ENCODE measurements at regions not wholly inside any gene's neighbourhood (a gene's known extent, or its start where the extent isn't known, plus 50 kb on each side); places are given as distances from the start of the nearest gene placed in this dataset.

GRCh38 chr6:93073811-93074210, 345.5 kb downstream of the EPHA7 start:
- DNase-seq (ENCODE audit: low read depth in 1 of 2, low spot score in 1 of 2) = no peak
- FAIRE-seq = no peak
- no peaks in the 10 kb centered on the region for H3K4me1 ChIP-seq

DNA sequence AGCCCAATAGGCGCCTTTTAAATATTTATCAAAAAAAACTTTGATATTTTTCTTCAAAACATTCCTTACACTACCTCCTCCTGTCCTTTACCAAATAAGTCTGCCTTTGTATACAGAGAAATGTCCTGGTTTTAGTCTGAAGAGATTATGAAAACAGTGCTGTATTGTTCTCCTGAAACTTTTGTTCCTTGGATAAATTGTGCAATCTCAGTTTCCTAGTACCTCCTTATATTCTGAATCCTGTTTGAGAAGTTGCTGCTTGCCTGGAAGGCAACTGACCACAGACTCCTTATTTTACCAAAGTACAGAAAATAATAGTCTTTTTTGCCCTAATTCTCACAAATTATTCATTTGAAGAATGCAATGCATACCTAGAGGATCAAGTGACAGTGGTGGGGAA, 349.5 kb downstream of the EPHA7 start:
- H3K4me1 ChIP-seq = no peaks in the 10 kb centered on the region
- no peak overlapping the region for H3K4me2 ChIP-seq
- H3K27ac ChIP-seq = no peak overlapping the region
- no peak overlapping the region for H3K4me3 ChIP-seq
- no peak for TF ChIP-seq FOXS1 (CRISPR knock-in tag; IDR thresholded peaks at IDR 0.05)
- no peak for TF ChIP-seq ZNF302 (CRISPR knock-in tag; IDR thresholded peaks at IDR 0.05)
- no peak for TF ChIP-seq USF2 (IDR thresholded peaks at IDR 0.05)
- no peak for TF ChIP-seq GATA3 (IDR thresholded peaks at IDR 0.05; ENCODE audit: borderline replicate concordance)
- no peak for TF ChIP-seq HDAC2 (IDR thresholded peaks at IDR 0.05)
- no peak for TF ChIP-seq CBX2 (IDR thresholded peaks at IDR 0.05; ENCODE audit: borderline replicate concordance, low read depth)
- no peak for TF ChIP-seq MAFK (IDR thresholded peaks at IDR 0.05; ENCODE audit: partially characterized antibody)
- no peak for TF ChIP-seq REST (IDR thresholded peaks at IDR 0.05)
- TF ChIP-seq FOSL2 (IDR thresholded peaks at IDR 0.05) = no peak
- no peak for TF ChIP-seq FOSL2 (CRISPR knock-in tag; IDR thresholded peaks at IDR 0.05)
- no peak for TF ChIP-seq RARB (CRISPR knock-in tag; IDR thresholded peaks at IDR 0.05)
- no peak for TF ChIP-seq ESRRA (IDR thresholded peaks at IDR 0.05; ENCODE audit: borderline replicate concordance, low read length)
- no peak for TF ChIP-seq SREBF2 (IDR thresholded peaks at IDR 0.05)
- no peak for TF ChIP-seq TP53 (CRISPR knock-in tag; IDR thresholded peaks at IDR 0.05)
- TF ChIP-seq POLR2A (IDR thresholded peaks at IDR 0.05; ENCODE audit: low read length) = no peak
- no peak for TF ChIP-seq MAZ (IDR thresholded peaks at IDR 0.05; ENCODE audit: borderline replicate concordance, low read depth, low read length)
- FAIRE-seq (no peak), DNase-seq (ENCODE audit: low read depth in 1 of 2, low spot score in 1 of 2) (no peak), ATAC-seq (no peak)
- 13% methylated on average over 1 of the region's 1 CpG for WGBS (ENCODE audit: missing lambda C conversion rate)
- CTCF ChIA-PET = no interaction called here
- POLR2A ChIA-PET = no interaction called here
- no peaks in the 10 kb centered on the region for H3K9me3 ChIP-seq

More at GRCh38 chr6:93073811-93074210, 345.5 kb downstream of the EPHA7 start:
- Histone ChIP-seq H3K27ac (no peak overlapping the region), H3K4me3 (no peak overlapping the region), H3K9me3 (no peaks in the 10 kb centered on the region), H3K4me2 (no peak overlapping the region)
- ChIA-PET POLR2A (no interaction called here), CTCF (no interaction called here)
- TF ChIP-seq HOXB5 (CRISPR knock-in tag; IDR thresholded peaks at IDR 0.05) (no peak), MAX (IDR thresholded peaks at IDR 0.05) (no peak), RAD21 (conservative IDR thresholded peaks at IDR 0.05 in 1 of 2, IDR thresholded peaks at IDR 0.05 in 1 of 2) (no peak), RFX5 (IDR thresholded peaks at IDR 0.05) (no peak), MAFK (IDR thresholded peaks at IDR 0.05; ENCODE audit: partially characterized antibody) (peak; percentile 6), USF2 (IDR thresholded peaks at IDR 0.05) (no peak), CBX2 (IDR thresholded peaks at IDR 0.05; ENCODE audit: borderline replicate concordance, low read depth) (no peak)
- TF ChIP-seq, protein P1, sequence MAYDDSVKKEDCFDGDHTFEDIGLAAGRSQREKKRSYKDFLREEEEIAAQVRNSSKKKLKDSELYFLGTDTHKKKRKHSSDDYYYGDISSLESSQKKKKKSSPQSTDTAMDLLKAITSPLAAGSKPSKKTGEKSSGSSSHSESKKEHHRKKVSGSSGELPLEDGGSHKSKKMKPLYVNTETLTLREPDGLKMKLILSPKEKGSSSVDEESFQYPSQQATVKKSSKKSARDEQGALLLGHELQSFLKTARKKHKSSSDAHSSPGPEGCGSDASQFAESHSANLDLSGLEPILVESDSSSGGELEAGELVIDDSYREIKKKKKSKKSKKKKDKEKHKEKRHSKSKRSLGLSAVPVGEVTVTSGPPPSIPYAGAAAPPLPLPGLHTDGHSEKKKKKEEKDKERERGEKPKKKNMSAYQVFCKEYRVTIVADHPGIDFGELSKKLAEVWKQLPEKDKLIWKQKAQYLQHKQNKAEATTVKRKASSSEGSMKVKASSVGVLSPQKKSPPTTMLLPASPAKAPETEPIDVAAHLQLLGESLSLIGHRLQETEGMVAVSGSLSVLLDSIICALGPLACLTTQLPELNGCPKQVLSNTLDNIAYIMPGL (CRISPR knock-in tag; IDR thresholded peaks at IDR 0.05; ENCODE audit: borderline replicate concordance) = no peak
- ATAC-seq = no peak
- 44% methylated on average over 5 of the region's 5 CpGs for WGBS (ENCODE audit: missing lambda C conversion rate)
